Gastrocnemius medialis (tissue), 4 donors: ENCODE measurements at regions not wholly inside any gene's neighbourhood (a gene's known extent, or its start where the extent isn't known, plus 50 kb on each side); places are given as distances from the start of the nearest gene placed in this dataset.

Source experiments
- ATAC-seq, 2 donors: fragments of 150-250 bp; one replicate each; pipeline ENCODE4 v1.9.1; 2016
- DNase-seq, 2 donors: peaks; one replicate each; pipeline ENCODE4 v3.0.0-alpha.2; 2019
- H3K27ac ChIP-seq, 4 donors: fragments of 200-600 bp; sonication (generic); 1 replicate in 1 of 4; 2 replicates in 3 of 4; pipeline ENCODE4 v1.5.1; 2016 to 2018; ENCODE audit warnings: mild to moderate bottlenecking in 2 of 4, moderate library complexity in 1 of 4
- H3K27me3 ChIP-seq, 3 donors: fragments of 200-600 bp; sonication (generic) in 2 of 3; 1 replicate in 1 of 3; 2 replicates in 2 of 3; pipeline versions ENCODE4 v1.5.1 to v1.6.0; 2016 to 2019; ENCODE audit warnings: mild to moderate bottlenecking in 1 of 3, moderate library complexity in 1 of 3
- H3K36me3 ChIP-seq, 2 donors: fragments of 200-600 bp; sonication (generic) in 1 of 2; one replicate each; pipeline ENCODE4 v1.5.1; 2017 to 2018
- H3K4me1 ChIP-seq, 2 donors: fragments of 200-600 bp; sonication (generic) in 1 of 2; one replicate each; pipeline ENCODE4 v1.5.1; 2016 to 2017; ENCODE audit warnings: mild to moderate bottlenecking in 2 of 2
- H3K4me3 ChIP-seq, 4 donors: fragments of 200-600 bp; sonication (generic) in 3 of 4; 1 replicate in 1 of 4; 2 replicates in 3 of 4; pipeline ENCODE4 v1.5.1; 2016 to 2019; ENCODE audit warnings: mild to moderate bottlenecking in 2 of 4
- H3K9me3 ChIP-seq, 3 donors: fragments of 200-600 bp; sonication (generic) in 2 of 3; 1 replicate in 1 of 3; 2 replicates in 2 of 3; pipeline ENCODE4 v1.5.1; 2016 to 2019
- POLR2A ChIP-seq, 2 donors: fragments of 450-650 bp; IDR thresholded peaks; one replicate each; pipeline ENCODE4 v1.6.1; 2017; ENCODE audit warnings: antibody characterized with exemption in 2 of 2, mild to moderate bottlenecking in 2 of 2, moderate library complexity in 2 of 2
- in situ Hi-C, 4 donors: fragments of 200-750 bp; cut with MboI; loops; one replicate each; pipeline versions ENCODE4 v1.15.0 to v1.8.0; 2017; ENCODE audit warnings: low sequenced_read_pairs in 4 of 4
- intact Hi-C: fragments of 100-400 bp; cut with DNase I; formaldehyde crosslinking; loops from one replicate; pipeline ENCODE4 v1.15.1; 2023; ENCODE audit warnings: low total_unique reads
- TF ChIP-seq, protein P1 (sequence below), 5 experiments: fragments of 450-650 bp in 3 of 5; fragments of 200-600 bp in 2 of 5; sonication (generic) in 2 of 5; IDR thresholded peaks in 4 of 5; conservative IDR thresholded peaks in 1 of 5; 1 replicate in 4 of 5; 2 replicates in 1 of 5; pipeline ENCODE4 v1.5.1; 2016 to 2019; ENCODE audit warnings: antibody characterized with exemption in 5 of 5, mild to moderate bottlenecking in 3 of 5, moderate library complexity in 3 of 5

DNA sequence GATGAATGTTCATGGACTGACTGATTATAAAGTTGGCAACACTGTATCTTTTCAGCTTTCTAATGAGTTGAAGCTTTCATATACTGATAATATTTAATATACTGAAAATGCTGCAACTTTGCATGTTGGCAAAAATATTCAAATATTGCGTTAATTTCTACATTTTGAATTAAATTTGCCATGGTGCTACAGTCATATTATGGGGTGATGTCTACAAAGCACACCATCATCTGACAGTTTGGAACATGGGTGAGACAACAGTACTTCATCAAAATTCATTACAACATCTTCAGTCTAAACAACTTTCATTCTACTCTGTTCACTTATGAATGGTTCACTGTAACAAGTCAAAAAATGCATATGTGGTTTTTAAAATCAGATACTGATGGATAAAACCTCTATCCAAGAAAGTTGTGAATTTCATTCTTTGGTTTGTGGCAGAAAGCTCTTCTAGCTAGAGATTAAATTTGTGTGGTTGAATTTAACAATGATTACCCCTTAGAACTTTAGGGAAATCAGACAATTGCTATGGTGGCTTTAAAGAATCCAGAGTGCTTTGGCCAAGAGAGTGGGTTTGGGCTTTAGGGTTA lies 136.4 kb downstream of the TMEM26 start:
- H3K27me3 ChIP-seq: no peaks in the 10 kb centered on the region
- no peaks in the 10 kb centered on the region for H3K4me1 ChIP-seq
- H3K27ac ChIP-seq: no peak overlapping the region
- DNase-seq: no peak
- ATAC-seq: no peak
- no peaks in the 10 kb centered on the region for H3K9me3 ChIP-seq
- H3K36me3 ChIP-seq: no peaks in the 10 kb centered on the region
- no peak for TF ChIP-seq POLR2A (IDR thresholded peaks at IDR 0.05)
- TF ChIP-seq, protein P1, sequence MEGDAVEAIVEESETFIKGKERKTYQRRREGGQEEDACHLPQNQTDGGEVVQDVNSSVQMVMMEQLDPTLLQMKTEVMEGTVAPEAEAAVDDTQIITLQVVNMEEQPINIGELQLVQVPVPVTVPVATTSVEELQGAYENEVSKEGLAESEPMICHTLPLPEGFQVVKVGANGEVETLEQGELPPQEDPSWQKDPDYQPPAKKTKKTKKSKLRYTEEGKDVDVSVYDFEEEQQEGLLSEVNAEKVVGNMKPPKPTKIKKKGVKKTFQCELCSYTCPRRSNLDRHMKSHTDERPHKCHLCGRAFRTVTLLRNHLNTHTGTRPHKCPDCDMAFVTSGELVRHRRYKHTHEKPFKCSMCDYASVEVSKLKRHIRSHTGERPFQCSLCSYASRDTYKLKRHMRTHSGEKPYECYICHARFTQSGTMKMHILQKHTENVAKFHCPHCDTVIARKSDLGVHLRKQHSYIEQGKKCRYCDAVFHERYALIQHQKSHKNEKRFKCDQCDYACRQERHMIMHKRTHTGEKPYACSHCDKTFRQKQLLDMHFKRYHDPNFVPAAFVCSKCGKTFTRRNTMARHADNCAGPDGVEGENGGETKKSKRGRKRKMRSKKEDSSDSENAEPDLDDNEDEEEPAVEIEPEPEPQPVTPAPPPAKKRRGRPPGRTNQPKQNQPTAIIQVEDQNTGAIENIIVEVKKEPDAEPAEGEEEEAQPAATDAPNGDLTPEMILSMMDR (IDR thresholded peaks at IDR 0.05 in 4 of 5, conservative IDR thresholded peaks at IDR 0.05 in 1 of 5): no peak
- in situ Hi-C loops (no loop called here), intact Hi-C loops (no loop called here)
- H3K4me3 ChIP-seq: no peak overlapping the region

DNA sequence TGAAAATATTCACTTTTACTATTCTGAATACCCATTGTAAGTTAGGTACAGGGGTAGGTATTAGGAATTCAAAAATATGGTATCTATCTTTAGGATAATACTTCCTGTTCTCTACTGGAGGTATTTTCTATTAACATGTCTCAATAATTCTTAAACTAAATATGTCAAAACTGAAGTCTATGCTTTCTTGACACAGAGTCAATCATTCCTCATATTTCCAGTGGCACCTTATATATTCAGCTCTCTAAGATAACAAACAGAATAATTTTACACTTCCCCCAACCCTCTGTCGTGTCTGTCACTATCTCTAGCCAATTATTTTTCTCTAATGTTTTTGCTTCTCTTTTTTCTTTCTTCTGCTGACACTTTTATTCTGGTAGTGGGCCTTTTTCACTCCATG lies 138.9 kb downstream of the TMEM26 start:
- ATAC-seq: no peak
- no peaks in the 10 kb centered on the region for H3K36me3 ChIP-seq
- no peaks in the 10 kb centered on the region for H3K27me3 ChIP-seq
- no peak for DNase-seq
- in situ Hi-C loops: no loop called here
- no peak overlapping the region for H3K27ac ChIP-seq
- H3K4me1 ChIP-seq: no peaks in the 10 kb centered on the region
- intact Hi-C loops: no loop called here
- H3K4me3 ChIP-seq: no peak overlapping the region
- H3K9me3 ChIP-seq: no peaks in the 10 kb centered on the region
- no peak for TF ChIP-seq POLR2A (IDR thresholded peaks at IDR 0.05)
- TF ChIP-seq, protein P1 (IDR thresholded peaks at IDR 0.05 in 4 of 5, conservative IDR thresholded peaks at IDR 0.05 in 1 of 5): no peak

DNA sequence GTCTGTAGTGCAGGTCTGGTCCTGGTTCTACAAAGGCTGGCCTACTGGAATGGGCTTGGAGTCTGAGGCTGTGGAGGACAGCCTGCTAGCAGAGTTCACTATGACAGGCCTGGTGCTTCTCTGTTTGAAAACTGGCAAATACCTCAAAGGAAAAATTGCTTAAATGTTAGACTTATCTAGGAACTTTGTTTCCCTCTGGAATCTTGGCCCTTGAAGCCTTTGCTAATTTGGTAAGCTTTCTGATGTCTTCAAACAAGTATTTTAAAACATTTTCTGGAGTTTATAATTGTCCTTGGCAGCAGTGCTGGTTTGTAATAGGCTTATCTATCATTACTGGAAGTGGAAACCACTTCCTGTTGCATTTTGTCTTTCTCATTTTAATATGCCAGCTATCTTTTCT lies 139.7 kb downstream of the TMEM26 start:
- ATAC-seq (no peak), DNase-seq (no peak)
- no peaks in the 10 kb centered on the region for H3K4me1 ChIP-seq
- H3K27me3 ChIP-seq: no peaks in the 10 kb centered on the region
- no peak for TF ChIP-seq POLR2A (IDR thresholded peaks at IDR 0.05)
- TF ChIP-seq, protein P1 (IDR thresholded peaks at IDR 0.05 in 4 of 5, conservative IDR thresholded peaks at IDR 0.05 in 1 of 5): no peak
- no peaks in the 10 kb centered on the region for H3K9me3 ChIP-seq
- no peak overlapping the region for H3K27ac ChIP-seq
- intact Hi-C loops (no loop called here), in situ Hi-C loops (no loop called here)
- H3K36me3 ChIP-seq: no peaks in the 10 kb centered on the region
- H3K4me3 ChIP-seq: no peak overlapping the region

DNA sequence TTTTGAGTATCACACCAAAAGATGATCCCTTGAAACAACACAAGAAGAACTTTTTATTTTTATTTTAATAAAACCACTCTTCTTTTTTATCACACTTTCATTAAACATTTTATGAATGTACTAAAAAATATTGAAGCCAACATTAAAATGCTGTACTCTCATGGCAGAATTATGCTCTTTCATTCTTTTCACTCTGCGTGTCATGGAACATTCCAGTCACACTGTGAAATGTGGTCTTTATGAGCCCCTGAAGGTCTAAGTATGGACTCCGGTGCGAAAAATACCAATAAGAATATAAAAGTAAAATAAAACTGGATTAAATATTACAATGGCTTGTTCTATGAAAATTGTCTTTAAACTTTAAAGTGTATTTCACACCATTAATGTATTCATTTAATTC lies 148.4 kb downstream of the TMEM26 start:
- H3K4me1 ChIP-seq: no peaks in the 10 kb centered on the region
- no peaks in the 10 kb centered on the region for H3K27me3 ChIP-seq
- H3K4me3 ChIP-seq: no peak overlapping the region
- TF ChIP-seq POLR2A (IDR thresholded peaks at IDR 0.05): no peak
- TF ChIP-seq, protein P1 (IDR thresholded peaks at IDR 0.05 in 4 of 5, conservative IDR thresholded peaks at IDR 0.05 in 1 of 5): no peak
- H3K27ac ChIP-seq: no peak overlapping the region
- in situ Hi-C loops (no loop called here), intact Hi-C loops (no loop called here)
- ATAC-seq (no peak), DNase-seq (no peak)
- no peaks in the 10 kb centered on the region for H3K36me3 ChIP-seq
- no peaks in the 10 kb centered on the region for H3K9me3 ChIP-seq

DNA sequence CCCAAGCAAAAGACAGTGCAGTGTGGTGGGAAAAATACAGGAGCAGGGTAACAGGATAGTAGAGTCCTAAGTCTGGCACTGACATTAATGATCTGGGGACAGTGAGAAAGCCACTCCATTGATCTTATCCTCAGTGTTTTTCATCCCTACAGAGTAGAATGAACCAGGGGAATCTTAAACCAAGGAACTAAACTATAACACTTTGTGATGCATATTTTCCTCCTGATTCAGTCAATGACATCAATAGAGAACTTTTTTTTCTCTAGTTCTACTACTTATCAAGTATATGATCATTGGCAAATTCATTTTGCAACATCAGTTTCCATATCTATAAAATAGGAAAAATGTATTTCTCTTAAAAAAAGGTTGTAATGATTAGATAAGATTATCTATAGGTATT lies 151.1 kb downstream of the TMEM26 start:
- DNase-seq: no peak
- Histone ChIP-seq H3K27me3 (no peaks in the 10 kb centered on the region), H3K9me3 (peaks cover 0 to 3% (median 0%) of the 10 kb centered on the region in 3 donors), H3K4me1 (no peaks in the 10 kb centered on the region), H3K36me3 (no peaks in the 10 kb centered on the region), H3K4me3 (no peak overlapping the region), H3K27ac (no peak overlapping the region)
- ATAC-seq: no peak
- intact Hi-C loops: no loop called here
- TF ChIP-seq POLR2A (IDR thresholded peaks at IDR 0.05): no peak
- TF ChIP-seq, protein P1 (IDR thresholded peaks at IDR 0.05 in 4 of 5, conservative IDR thresholded peaks at IDR 0.05 in 1 of 5): no peak
- in situ Hi-C loops: no loop called here
